Iris pigment epithelial cell (primary cell): ENCODE measurements at regions not wholly inside any gene's neighbourhood (a gene's known extent, or its start where the extent isn't known, plus 50 kb on each side); places are given as distances from the start of the nearest gene placed in this dataset.
"Not testable (repeated sequence)": the region's sequence is repeated elsewhere in the genome, so short reads cannot be mapped to it uniquely, and the experiment has no call there.

Experiments
- DNase-seq: peaks from one replicate; pipeline ENCODE4 v3.0.0-alpha.2; 2011; ENCODE audit warnings: low read depth

GRCh38 chr18:62442391-62442790 is 80.4 kb upstream of the ZCCHC2 start:
- DNase-seq, result no peak

GRCh38 chr18:62445386-62445917 is 77.4 kb upstream of the ZCCHC2 start:
- no peak for DNase-seq

GRCh38 chr18:62446511-62446910 is 76.3 kb upstream of the ZCCHC2 start:
- no peak for DNase-seq

GRCh38 chr18:62447652-62448051 is 75.2 kb upstream of the ZCCHC2 start:
- DNase-seq, result no peak

GRCh38 chr18:62448426-62448825 is 74.4 kb upstream of the ZCCHC2 start:
- no peak for DNase-seq

- DNase-seq, result no peak
Observed at GRCh38 chr18:62449490-62450104, 73.2 kb upstream of the ZCCHC2 start.

GRCh38 chr18:62450175-62450545 is 72.7 kb upstream of the ZCCHC2 start:
- no peak for DNase-seq

- DNase-seq, result peak; percentile 71
Observed at GRCh38 chr18:62450546-62451410, 72.0 kb upstream of the ZCCHC2 start.

GRCh38 chr18:62452280-62452831 is 70.5 kb upstream of the ZCCHC2 start:
- peak; percentile 67 for DNase-seq

GRCh38 chr18:62453864-62454263 is 69.0 kb upstream of the ZCCHC2 start:
- DNase-seq, result no peak

GRCh38 chr18:62454527-62454926 is 68.3 kb upstream of the ZCCHC2 start:
- DNase-seq, result no peak

- DNase-seq, result no peak
Observed at GRCh38 chr18:62455222-62455621, 67.6 kb upstream of the ZCCHC2 start.

- no peak for DNase-seq
Observed at GRCh38 chr18:62457877-62458276, 64.9 kb upstream of the ZCCHC2 start.

- DNase-seq, result no peak
Observed at GRCh38 chr18:62458346-62458745, 64.5 kb upstream of the ZCCHC2 start.

GRCh38 chr18:62458868-62459716 is 63.7 kb upstream of the ZCCHC2 start:
- no peak for DNase-seq

GRCh38 chr18:62460851-62461300 is 61.9 kb upstream of the ZCCHC2 start:
- peak; percentile 73 for DNase-seq

GRCh38 chr18:62461591-62461990 is 61.2 kb upstream of the ZCCHC2 start:
- DNase-seq, result no peak

- no peak for DNase-seq
Observed at GRCh38 chr18:62464266-62464665, 58.6 kb upstream of the ZCCHC2 start.

- not testable (repeated sequence) for DNase-seq
Observed at GRCh38 chr18:62469131-62469530, 53.7 kb upstream of the ZCCHC2 start.
